ENCODE measurements at regions not wholly inside any gene's neighbourhood (a gene's known extent, or its start where the extent isn't known, plus 50 kb on each side); places are given as distances from the start of the nearest gene placed in this dataset.
"Not testable (repeated sequence)": the region's sequence is repeated elsewhere in the genome, so short reads cannot be mapped to it uniquely, and the experiment has no call there.

DNA sequence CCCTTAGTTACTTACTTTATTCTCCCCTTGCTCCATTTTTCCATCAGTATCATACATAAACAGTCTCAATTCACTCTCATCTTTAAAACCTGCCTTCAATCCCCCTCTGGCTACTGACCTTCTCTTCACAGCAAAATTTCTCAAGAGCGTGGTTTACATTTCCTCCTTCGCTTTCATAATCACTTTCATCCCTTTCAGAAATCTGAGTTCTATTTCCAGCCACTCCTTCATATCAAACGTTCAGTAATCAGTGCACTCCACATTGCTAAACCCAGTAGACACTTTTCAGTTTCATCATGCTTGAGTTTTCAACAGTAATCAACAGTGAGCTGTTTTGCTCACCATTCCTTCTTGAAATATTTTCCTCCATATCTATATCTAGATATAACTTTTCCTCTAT, 176.7 kb upstream of the HSF2 start:
- DNase-seq = no peak

DNA sequence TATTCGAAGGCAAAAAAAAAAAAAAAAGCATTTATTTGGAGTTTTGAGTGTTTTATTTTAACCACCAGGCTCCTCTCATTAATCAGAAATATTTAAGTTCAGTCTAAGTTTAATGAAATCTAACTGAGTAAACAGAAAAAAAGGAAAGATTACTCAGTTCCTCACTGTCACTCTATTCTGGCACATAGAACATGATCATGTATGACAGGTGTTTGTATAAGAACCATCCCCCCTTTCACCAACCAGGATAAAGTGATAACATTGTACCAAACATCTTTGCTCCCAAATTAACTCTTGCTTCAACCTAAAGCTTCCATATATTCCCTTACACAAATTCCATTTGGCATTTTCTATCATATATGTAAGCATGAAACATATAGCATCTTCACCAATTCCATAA, 176.2 kb upstream of the HSF2 start:
- DNase-seq = no peak

DNA sequence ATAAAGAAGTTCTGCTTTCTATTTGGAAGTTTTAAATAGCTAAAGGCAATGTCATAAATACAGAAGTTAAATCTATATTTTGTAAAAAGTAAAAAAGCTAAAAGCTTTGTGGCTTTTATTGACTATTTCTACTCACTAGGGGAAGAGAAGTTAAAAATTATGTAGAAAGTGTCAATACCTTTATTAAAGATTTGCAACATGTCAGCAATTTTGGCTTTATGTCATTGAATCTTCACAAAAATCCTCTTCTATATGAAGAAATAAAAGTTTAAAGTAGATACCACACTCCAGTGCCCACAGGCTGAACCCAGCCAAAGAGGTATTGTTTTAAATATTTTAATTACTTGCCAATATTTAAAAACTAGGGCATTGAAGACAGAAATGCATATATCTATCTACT, 160.6 kb upstream of the HSF2 start:
- DNase-seq = no peak

DNA sequence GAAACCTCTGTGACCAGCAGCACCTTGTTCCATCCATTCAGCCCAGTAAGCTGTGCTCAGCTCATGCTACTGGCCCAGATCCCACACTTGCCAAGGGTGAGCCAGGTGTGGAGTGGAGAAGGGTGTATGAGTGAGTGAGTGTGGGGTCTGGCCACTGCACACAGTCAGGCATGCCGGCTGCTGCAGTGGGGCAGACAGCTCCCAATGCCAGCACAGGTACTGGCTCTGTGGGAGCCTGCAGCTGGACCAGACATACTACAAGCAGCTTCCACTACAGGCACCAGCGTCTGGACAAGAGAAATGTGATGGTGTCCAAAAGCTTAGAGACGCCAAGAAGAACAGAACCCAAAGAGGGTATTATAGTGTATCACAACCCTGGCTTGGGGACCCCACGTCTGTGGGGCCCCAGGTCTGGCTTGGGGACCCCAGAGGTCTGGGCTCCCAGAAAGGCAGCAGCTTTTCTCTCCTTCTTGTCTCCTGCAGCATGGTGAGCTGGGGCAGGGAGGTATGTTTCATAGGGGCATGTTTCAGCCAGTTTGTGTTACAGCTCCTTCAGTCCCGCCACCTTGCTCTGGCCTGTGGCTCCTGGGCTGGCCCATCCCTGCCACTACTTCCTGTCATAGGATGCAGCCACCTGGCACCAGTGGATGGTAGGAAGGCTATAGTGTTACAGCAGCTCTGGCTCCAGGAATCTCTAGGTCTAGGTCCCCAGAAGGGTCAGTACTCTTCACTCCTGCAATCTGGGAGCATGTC, 152.4 kb upstream of the HSF2 start:
- DNase-seq = no peak

DNA sequence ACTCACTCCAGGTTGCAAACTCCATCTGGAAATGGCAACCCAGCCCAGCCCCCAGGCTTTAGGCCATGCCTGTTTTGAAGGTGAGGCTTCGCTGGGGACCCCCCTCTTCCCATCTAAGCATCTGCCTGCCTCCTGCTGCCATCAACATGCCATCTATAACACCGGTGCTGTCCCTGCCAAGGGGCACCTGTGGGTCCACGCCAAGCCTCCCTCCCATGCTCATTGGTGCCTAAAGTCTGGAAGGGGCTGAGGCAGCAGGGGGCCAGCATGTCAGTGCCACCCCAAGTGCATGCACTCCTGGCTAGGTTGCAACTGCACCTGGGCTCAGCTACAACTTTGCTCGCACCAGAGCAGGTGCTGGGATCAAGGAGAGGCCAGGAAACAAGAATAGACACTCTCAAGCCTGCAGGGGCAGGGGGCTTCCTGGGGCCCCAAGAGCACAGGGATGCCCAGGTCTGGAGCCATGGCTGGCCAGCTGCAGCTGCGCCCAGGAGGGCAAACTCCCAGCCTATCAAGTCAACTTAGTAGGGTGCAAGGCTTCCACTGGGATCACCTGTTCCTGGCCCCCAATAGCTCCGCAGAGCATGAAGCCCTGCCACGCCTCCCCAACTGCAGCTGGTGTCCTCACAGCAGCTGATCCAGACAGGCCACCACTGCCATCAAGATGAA, 151.3 kb upstream of the HSF2 start:
- no peak for DNase-seq

DNA sequence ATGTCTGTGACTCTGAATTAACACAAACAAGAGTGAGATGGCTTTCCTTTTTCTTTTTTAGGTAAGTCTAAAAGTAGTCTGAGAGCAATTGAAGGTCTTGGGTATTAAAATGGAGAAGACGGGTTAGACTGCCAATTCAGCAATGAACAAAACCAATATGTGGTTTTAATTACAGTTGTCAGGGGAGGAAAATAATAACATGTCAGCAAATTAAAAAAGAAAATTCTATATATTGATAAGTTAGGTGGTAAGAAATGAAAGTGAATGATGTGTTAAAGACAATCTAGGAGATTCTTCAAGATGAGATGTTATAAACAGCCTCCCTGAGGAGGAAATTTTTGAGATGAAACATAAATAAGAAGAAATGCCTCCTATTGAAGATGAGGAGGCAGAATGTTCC, 150.6 kb upstream of the HSF2 start:
- DNase-seq = no peak

DNA sequence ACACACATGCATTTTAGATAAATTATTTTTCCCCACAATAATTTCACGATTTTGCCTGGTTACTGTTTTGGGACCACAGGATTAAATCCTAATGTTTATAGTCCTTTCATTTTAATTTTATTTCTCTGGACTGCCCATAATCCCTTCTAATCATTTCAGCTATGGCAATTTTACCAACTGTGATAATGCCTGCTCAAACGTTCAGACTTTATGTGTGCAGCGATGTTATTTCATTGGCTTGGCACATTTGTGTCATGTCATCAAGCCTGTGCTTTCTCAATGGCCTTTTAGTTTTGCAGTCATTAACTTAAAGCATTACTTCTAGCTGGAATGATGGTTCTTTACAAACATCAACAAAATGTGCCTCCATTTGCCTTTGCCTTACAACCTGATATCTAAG, 140.6 kb upstream of the HSF2 start:
- no peak for DNase-seq

DNA sequence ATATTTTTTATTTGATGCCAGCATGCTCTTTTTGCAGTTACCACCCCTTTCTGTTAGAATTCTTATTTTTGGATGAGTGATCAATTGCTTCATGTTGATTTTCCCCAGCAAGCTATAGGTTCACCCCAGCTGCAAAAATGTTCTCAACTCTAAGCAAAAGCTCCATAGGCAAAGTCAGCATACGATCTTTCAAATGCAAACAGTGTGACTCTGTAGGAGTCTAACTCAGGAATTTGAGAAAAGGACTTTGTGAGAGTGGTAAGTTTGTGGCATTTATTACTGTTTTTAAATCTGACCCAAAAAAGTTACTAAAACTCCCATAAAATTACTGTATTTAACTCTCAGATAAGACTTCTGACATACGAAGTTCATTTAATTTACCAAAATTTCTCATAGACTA, 134.9 kb upstream of the HSF2 start:
- no peak for DNase-seq

DNA sequence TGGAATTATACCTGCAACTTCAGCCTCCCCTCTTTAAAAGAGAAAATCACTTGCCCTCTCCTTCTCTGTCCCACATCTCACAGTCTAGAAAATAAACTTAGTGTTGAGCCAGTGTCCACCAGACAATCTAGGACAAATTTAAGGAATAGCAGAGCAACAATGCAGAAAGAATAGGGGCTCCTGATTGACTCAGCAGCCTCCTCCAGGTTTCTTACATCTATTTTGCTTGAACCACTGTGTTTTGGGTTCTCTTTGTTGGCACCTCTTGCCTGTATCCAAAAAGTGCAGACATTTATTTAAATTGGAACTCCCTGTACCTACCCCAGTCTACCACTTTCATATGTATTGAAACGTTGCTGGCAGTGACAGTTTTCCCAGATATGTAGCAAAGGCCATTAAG, 133.7 kb upstream of the HSF2 start:
- no peak for DNase-seq

DNA sequence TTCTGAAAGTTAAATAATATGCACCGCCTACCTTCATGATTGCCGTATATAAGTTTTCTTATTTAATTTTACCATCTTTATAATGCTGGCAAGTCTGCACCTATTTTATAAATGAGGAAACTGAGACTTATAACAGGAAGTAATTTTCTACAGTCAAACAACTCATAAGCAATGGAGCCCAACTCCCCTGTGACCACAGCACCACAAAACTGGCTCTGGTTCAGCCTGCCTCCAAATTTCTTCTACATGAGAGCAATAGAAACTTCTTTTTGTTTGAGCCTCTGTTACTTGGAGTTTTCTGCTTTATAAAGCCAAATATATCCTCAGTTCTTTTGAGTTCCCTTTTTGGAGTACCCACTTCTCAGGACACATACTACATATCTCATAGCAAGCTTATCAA, 131.1 kb upstream of the HSF2 start:
- DNase-seq = no peak

DNA sequence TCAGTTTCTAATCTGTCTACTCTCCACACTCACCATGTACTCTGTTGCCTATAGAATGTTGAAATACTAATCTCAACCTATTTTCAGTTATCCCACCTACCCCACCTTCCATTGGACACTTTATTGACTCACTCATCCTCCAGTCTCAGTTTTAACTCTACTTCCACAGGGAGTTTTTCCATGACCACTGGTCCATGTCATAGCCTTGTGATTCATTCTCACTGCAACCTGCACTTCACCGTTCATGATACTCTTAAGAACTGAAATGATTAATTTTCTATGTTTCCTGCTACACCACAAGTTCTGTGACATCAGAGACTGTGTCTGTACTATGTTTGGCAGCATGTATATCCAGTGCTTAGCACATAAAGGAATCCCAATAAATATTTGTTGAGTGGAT, 122.8 kb upstream of the HSF2 start:
- DNase-seq = no peak

DNA sequence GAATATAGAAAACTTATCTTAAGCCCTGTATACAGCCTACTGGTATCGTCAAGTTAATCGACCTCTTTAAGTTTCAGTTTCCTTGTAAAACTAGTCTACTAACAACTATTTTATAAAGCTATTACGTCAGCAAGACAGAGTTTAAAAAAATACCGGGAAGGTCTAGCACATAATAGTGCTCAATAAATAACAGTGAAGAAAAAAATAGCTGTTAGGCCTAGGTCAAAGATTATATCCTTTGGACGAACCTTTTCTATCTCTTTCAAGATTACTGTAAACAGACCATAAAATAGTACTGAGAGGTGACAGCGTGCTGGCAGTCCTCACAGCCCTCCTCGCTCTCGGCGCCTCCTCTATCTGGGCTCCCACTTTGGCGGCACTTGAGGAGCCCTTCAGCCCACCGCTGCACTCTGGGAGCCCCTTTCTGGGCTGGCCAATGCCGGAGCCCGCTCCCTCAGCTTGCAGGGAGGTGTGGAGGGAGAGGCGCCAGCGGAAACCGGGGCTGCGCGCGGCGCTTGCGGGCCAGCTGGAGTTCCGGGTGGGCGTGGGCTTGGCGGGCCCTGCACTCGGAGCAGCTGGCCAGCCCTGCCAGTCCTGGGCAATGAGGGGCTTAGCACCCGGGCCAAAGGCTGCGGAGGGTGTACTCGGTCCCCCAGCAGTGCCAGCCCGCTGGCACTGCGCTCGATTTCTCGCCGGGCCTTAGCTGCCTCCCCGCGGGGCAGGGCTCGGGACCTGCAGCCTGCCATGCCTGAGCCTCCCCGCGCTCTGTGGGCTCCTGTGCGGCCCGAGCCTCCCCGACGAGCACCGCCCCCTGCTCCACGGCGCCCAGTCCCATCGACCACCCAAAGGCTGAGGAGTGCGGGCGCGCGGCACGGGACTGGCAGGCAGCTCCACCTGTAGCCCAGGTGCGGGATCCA, 119.1 kb upstream of the HSF2 start:
- not testable (repeated sequence) for DNase-seq

DNA sequence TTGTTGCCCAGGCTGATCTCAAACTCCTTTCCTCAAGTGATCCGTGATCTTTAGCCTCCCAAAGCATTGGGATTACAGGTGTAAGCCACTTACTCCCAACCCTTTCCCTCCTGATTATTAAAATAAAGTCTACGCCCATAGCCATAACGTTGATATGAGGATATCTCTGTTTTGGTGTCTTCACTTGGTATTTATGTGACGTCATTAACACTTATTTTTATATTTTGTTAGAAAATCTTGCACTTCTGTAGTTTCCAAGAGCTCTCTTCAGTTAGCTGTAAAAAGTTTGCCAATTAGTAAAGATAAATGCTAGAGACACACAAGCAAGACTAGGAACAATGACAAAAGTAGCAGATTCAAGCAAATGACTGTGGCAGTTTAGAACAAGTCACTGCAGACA, 115.6 kb upstream of the HSF2 start:
- no peak for DNase-seq

DNA sequence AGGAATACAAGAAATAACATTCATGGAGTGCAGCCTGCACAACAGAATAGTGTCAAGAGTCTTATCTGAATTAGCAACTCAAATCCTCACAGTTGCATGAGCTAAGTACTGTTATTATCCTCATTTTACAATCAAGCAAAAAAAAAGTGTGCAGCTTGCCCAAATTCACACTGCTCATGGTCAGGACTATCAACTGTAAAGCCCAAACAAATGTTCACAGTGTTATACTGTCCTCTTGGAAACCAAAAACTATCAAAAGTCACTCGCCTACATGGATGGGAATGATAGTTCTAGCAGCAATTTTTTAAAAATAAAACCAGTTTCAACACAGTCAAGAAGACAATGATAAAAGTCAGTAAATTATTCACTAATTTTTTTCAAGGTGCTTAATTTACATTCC, 114.6 kb upstream of the HSF2 start:
- no peak for DNase-seq

DNA sequence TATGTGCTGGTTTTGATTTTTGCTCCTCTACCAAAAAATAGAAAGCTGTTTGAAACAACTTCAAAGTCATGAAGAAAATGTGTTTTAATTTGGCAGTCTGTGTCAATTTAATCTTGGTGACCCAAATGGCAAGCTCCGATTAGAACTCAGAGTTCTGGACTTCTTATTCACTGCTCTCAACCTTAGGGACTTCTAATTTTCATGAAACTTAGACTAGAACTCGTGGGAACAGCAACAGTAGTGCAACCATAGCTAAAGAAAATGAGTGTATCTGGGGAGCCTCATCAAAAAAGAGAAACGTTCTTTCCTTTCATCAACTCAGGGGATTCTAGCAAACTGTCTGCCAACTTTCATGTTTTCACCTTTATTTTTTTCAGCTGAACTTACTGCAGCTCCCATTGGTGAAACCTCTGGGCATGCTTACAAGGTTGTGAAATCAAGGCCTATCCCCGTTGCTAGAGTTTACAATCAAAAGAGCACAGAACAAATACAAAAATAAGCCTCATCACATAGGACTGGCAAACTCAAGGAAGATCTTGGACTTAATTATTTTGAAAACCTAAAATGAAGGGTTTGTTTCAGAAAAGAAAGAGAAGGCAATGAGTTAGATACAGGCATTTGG, 114.0 kb upstream of the HSF2 start:
- DNase-seq = no peak

DNA sequence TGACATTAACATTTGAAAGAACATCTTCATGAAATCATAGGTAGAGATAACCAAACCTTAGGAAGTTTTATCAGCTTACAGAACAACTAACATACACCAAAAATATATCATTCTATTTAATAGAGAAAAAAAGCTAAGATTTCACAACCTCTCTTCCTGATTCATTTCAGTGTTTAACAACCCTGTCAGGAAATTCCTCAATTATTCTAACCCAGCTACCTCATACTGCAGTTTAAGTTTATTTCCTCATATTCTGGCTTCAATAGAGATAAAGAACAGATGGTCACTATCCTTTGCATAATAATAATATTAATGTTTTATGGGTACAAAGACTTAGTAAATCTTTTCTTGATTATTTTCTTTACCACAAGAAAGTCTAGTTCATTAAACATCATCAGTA, 112.9 kb upstream of the HSF2 start:
- no peak for DNase-seq

DNA sequence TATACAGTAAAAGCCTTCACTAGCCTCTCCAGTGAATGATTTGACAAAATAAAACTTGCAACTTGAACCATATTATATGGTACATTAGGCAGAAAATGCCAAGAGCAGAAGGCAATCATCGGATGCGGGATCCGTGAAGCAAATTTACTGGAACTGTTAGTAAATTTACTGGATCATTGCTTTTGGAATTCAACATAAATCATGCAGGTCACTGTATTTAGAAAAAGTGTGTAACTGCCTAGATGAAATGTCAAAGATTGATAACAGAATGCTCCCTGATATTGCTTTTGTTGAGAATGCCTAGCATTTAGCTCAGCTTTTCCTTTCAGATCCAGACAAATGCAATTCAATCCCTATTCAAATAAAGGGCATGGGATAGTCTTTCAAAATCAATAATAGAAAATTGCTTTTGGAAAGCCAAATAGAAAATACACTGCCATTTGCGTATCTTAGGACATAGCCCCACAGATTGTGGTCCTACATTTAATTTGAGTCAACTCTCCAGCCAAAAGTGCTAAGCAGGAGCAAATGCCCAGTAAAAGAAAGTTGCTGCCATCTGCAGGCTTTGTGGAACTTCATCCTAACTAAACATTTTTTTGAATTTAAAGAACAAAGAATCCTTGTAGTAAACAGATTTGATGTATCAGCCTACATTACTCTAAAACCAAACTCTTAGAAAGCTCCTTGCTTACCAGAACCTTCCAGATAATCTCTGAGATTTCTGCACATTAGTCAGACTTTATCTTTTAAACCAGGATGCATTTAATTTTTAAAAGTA, 109.5 kb upstream of the HSF2 start:
- peak; percentile 24 for DNase-seq

DNA sequence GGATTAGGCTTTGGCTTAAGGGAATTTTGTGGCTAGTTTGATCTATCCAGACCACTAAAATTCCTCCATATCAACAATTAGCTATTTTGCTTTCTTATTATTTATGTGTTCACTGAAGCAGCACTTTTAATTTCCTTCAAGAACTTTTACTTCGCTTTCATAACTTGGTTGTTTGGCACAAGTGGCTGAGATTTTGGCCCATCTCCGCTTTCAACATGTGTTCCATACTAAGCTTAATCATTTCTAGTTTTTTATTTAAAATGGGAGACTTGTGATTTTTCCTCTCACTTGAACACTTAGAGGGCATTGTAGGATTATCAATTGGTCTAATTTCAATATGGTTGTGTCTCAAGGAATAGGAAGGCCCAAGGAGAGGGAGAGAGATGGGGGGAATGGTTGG, 102.4 kb upstream of the HSF2 start:
- no peak for DNase-seq

DNA sequence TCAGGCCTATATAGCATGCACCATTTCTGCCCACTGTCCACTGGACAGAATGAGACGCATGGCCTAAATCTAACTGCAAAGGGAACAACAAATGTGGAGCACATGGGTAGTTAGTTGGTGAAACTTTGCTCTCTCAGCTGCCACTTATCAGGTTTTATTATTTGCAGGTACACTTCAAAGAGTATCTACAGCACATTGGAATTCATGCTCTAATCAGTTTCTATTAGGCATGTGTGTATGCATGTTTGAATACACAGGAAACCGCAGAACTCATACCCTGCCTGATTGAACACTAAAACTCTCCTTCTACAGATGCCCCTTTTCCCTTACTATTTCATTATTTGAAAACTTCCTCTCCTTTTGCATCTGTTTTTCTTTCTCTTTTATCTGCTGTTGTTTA, 97.4 kb upstream of the HSF2 start:
- no peak for DNase-seq

DNA sequence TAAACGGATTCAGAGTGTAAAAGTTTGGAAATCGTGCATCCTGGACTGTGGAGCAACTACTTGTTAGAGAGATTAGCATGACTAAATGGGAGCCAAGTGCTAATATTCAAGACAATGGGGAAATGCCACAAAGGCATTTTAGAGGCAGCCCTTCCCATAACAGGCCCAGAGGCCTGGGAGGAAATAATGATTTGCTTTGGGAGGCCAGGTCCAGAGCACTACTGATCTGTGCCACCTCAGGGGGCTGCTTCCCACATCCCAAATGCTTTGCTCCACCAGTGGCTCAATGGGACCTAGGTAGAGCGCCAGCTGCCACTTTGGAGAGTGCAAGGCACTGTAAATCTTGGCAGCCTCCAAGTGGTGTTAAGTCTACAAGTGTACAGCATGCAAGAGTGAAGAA, 91.9 kb upstream of the HSF2 start:
- no peak for DNase-seq

DNA sequence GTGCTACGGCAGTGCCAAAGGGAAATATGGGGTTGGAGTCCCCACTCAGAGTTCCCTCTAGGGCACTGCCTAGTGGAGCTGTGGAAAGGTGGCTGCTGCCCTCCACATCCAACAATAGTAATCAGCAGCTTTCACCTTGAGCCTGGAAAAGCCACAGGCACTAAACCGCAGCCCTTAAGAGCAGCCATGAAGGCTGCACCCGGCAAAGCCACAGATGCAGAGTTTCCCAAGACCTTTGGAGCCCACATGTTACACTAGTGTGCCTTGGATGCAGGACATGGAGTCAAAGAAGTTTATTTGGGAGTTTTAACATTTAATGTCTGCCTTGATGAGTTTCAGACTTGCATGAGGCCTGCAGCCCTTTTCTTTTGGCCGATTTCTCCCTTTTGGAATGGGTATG, 91.4 kb upstream of the HSF2 start:
- no peak for DNase-seq

DNA sequence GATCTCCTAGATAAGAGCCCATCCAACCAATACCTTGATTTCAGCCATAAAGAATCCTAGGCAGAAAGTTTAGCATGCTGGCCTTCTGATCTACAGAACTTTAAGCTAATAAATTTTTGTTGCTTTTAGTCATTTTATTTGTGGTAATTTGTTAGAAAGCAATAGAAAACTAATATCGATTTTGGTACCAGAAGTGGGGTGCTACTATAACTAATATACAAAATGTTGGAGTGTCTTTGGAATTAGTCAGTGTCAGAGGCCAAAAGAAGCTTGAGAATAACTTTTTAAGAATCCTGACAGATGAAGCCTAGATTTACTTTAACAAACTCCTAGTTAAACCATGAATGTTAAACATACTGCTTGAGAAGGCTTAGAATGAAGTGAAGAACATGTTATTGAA, 83.6 kb upstream of the HSF2 start:
- DNase-seq = no peak

DNA sequence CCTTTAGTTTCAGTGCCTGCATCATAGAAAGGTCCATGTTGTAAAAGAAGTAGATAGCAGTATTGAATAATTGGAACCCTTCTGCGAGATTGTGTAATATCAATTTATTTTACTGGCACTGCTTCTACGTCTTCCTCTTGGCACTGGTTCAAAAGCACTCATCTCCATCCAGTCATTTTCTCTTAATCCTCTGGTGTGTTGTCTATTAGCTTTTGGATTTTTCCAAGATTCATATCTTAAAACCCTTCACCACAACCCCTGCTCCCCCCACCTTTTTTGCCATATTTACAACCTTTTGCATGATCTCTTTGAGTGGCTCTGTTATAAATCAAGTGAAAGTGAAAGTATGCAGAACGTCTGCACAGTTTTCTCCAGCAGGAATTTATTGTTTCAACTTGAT, 76.6 kb upstream of the HSF2 start:
- DNase-seq = no peak
